SK-N-SH (cell line): ENCODE measurements at regions not wholly inside any gene's neighbourhood (a gene's known extent, or its start where the extent isn't known, plus 50 kb on each side); places are given as distances from the start of the nearest gene placed in this dataset.

Experiments used
- CTCF ChIA-PET: fragments of 300-600, 350-600 bp; formaldehyde crosslinking; extraction: SDS; loops from one replicate; lab custom pipeline; 2021; lab: Yijun Ruan, JAX
- POLR2A ChIA-PET: fragments of 350-600 bp; sonication (Branson Sonifier 250); formaldehyde crosslinking; extraction: SDS; loops from one replicate; lab custom pipeline; 2020; ENCODE audit warnings: antibody characterized with exemption, inconsistent platforms; lab: Yijun Ruan, JAX
- DNase-seq: peaks from one replicate; pipeline ENCODE4 v3.0.0; 2012
- H2AFZ ChIP-seq: fragments of 200-600 bp; sonication (generic); 2 replicates; pipeline ENCODE4 v1.8.1; 2016; ENCODE audit warnings: antibody characterized with exemption, mild to moderate bottlenecking, low read depth
- H3F3A ChIP-seq: fragments of 200-600 bp; sonication (generic); replicated peaks from 2 replicates; pipeline ENCODE3; 2016; ENCODE audit warnings: antibody characterized with exemption, mild to moderate bottlenecking; ENCODE audit not compliant: insufficient read depth
- H3K27ac ChIP-seq, 2 experiments: fragments of 200-500 bp in 1 of 2; fragments of 200-600 bp in 1 of 2; sonication (Bioruptor generic) in 1 of 2; sonication (generic), shearing (Covaris generic) in 1 of 2; 2 replicates each; pipeline versions ENCODE4 v1.5.1 to v1.6.1; 2014 to 2016; ENCODE audit warnings: low read depth in 2 of 2, inconsistent platforms in 1 of 2, low read length in 1 of 2, mild to moderate bottlenecking in 1 of 2, mixed read lengths in 1 of 2
- H3K27me3 ChIP-seq: fragments of 200-600 bp; sonication (generic), shearing (Covaris generic); 2 replicates; pipeline ENCODE4 v1.6.1; 2016; ENCODE audit warnings: mixed run types; ENCODE audit not compliant: insufficient read depth
- H3K36me3 ChIP-seq, 2 experiments: fragments of 200-500 bp in 1 of 2; fragments of 200-600 bp in 1 of 2; sonication (Bioruptor generic) in 1 of 2; sonication (generic) in 1 of 2; replicated peaks in 1 of 2; 2 replicates each; pipeline versions ENCODE3 to v1.5.1; 2014 to 2016; ENCODE audit warnings: low read length in 1 of 2, mild to moderate bottlenecking in 1 of 2; ENCODE audit not compliant: insufficient read depth in 2 of 2, control insufficient read depth in 1 of 2
- H3K4me1 ChIP-seq, 2 experiments: fragments of 200-500 bp in 1 of 2; fragments of 200-600 bp in 1 of 2; sonication (Bioruptor generic) in 1 of 2; sonication (generic), shearing (Covaris generic) in 1 of 2; 2 replicates each; pipeline versions ENCODE4 v1.5.1 to v1.6.1; 2014 to 2016; ENCODE audit warnings: low read depth in 1 of 2, low read length in 1 of 2, mixed run types in 1 of 2; ENCODE audit not compliant: insufficient read depth in 2 of 2, control insufficient read depth in 1 of 2
- H3K4me2 ChIP-seq: fragments of 200-600 bp; sonication (generic), shearing (Covaris generic); 2 replicates; pipeline ENCODE4 v1.6.1; 2017; ENCODE audit warnings: mixed run types
- H3K4me3 ChIP-seq, 2 experiments: fragments of 200-500 bp in 1 of 2; fragments of 200-600 bp in 1 of 2; sonication (Bioruptor generic) in 1 of 2; sonication (generic), shearing (Covaris generic) in 1 of 2; 2 replicates each; pipeline versions ENCODE4 v1.5.1 to v1.8.1; 2014 to 2016; ENCODE audit warnings: low read depth in 2 of 2, inconsistent platforms in 1 of 2, low read length in 1 of 2, mild to moderate bottlenecking in 1 of 2, mixed read lengths in 1 of 2, moderate library complexity in 1 of 2
- H3K79me2 ChIP-seq: fragments of 200-600 bp; sonication (generic); 2 replicates; pipeline ENCODE4 v1.8.1; 2017; ENCODE audit warnings: mild to moderate bottlenecking; ENCODE audit not compliant: insufficient read depth
- H3K9ac ChIP-seq: fragments of 200-600 bp; sonication (generic); 2 replicates; pipeline ENCODE4 v1.6.1; 2017; ENCODE audit warnings: mixed run types
- H3K9me2 ChIP-seq: fragments of 200-600 bp; sonication (generic); 2 replicates; pipeline ENCODE4 v1.6.1; 2017; ENCODE audit warnings: mixed run types
- H3K9me3 ChIP-seq: fragments of 200-600 bp; sonication (generic); 2 replicates; pipeline ENCODE4 v1.6.1; 2017; ENCODE audit warnings: mixed run types, mild to moderate bottlenecking, moderate library complexity
- H4K20me1 ChIP-seq: fragments of 200-600 bp; sonication (generic); 2 replicates; pipeline ENCODE4 v1.6.1; 2017; ENCODE audit warnings: mild to moderate bottlenecking, mixed run types; ENCODE audit not compliant: insufficient read depth
- ELF1 ChIP-seq: IDR thresholded peaks from 2 replicates; pipeline ENCODE4 v1.4.0; 2012
- EP300 ChIP-seq, 2 experiments: IDR thresholded peaks; 2 replicates each; pipeline versions ENCODE4 v1.4.0 to v1.6.1; 2012; ENCODE audit warnings: borderline replicate concordance in 1 of 2, low read depth in 1 of 2, low read length in 1 of 2
- EZH2phosphoT487 ChIP-seq: fragments of 200-600 bp; sonication (generic); IDR thresholded peaks from 2 replicates; pipeline ENCODE4 v1.6.1; 2017; ENCODE audit warnings: low read depth, mixed run types, mild to moderate bottlenecking, antibody characterized with exemption, moderate library complexity, borderline replicate concordance
- FOXJ3 ChIP-seq: sonication (generic); formaldehyde crosslinking; IDR thresholded peaks from 2 replicates; pipeline ENCODE4 v1.5.1; 2020; ENCODE audit warnings: mild to moderate bottlenecking, missing genetic modification reagents
- FOXM1 ChIP-seq: IDR thresholded peaks from 2 replicates; pipeline ENCODE4 v1.4.0; 2012; ENCODE audit warnings: low read depth, mild to moderate bottlenecking
- GABPA ChIP-seq: IDR thresholded peaks from 2 replicates; pipeline ENCODE4 v1.4.0; 2012; ENCODE audit warnings: low read depth, mild to moderate bottlenecking
- IRF3 ChIP-seq: fragments of 150-350 bp; IDR thresholded peaks from 2 replicates; pipeline ENCODE4 v1.6.1; 2016; ENCODE audit warnings: mild to moderate bottlenecking, low read depth, low read length
- MEF2A ChIP-seq: IDR thresholded peaks from 2 replicates; pipeline ENCODE4 v1.4.0; 2012; ENCODE audit warnings: low read depth, borderline replicate concordance
- MXI1 ChIP-seq: IDR thresholded peaks from 2 replicates; pipeline ENCODE4 v1.6.1; 2012; ENCODE audit warnings: mild to moderate bottlenecking, low read depth, low read length, improper control_type of control experiment
- POLR2AphosphoS5 ChIP-seq: IDR thresholded peaks from 2 replicates; pipeline ENCODE4 v1.6.1; 2012; ENCODE audit warnings: low read depth, low read length
- RAD21 ChIP-seq: IDR thresholded peaks from 2 replicates; pipeline ENCODE4 v1.6.1; 2012; ENCODE audit warnings: mild to moderate bottlenecking, low read length
- RFX5 ChIP-seq: IDR thresholded peaks from 2 replicates; pipeline ENCODE4 v1.6.1; 2012; ENCODE audit warnings: mild to moderate bottlenecking, improper control_type of control experiment, low read length
- RXRA ChIP-seq: IDR thresholded peaks from 2 replicates; pipeline ENCODE4 v1.4.0; 2012; ENCODE audit warnings: low read depth, mild to moderate bottlenecking, borderline replicate concordance
- TAF1 ChIP-seq: IDR thresholded peaks from 2 replicates; pipeline ENCODE4 v1.6.1; 2012; ENCODE audit warnings: low read depth, mild to moderate bottlenecking, low read length, moderate library complexity, borderline replicate concordance
- TEAD4 ChIP-seq: IDR thresholded peaks from 2 replicates; pipeline ENCODE4 v1.4.0; 2012; ENCODE audit warnings: mild to moderate bottlenecking, borderline replicate concordance; ENCODE audit not compliant: insufficient read depth
- USF1 ChIP-seq: IDR thresholded peaks from 2 replicates; pipeline ENCODE4 v1.4.0; 2012; ENCODE audit warnings: low read depth, borderline replicate concordance
- YY1 ChIP-seq: IDR thresholded peaks from 2 replicates; pipeline ENCODE4 v1.4.0; 2012; ENCODE audit warnings: low read depth, mild to moderate bottlenecking
- ZBTB33 ChIP-seq: IDR thresholded peaks from 2 replicates; pipeline ENCODE4 v1.4.0; 2012; ENCODE audit warnings: low read depth, borderline replicate concordance
- WGBS: methylation state at CpG from one replicate; pipeline ENCODE4 v1.1.6; 2017; ENCODE audit warnings: low lambda C conversion rate; 5-methylcytosine and 5-hydroxymethylcytosine counted together

- no peak overlapping the region for H2AFZ ChIP-seq
- H3F3A ChIP-seq, result no peaks in the 10 kb centered on the region
- TF ChIP-seq EZH2phosphoT487 (no peak), YY1 (no peak), POLR2AphosphoS5 (no peak), IRF3 (no peak), MEF2A (no peak), FOXM1 (no peak), MXI1 (no peak), TAF1 (no peak), USF1 (no peak), ELF1 (no peak), FOXJ3 (no peak), ZBTB33 (no peak), RAD21 (no peak), TEAD4 (no peak)
- POLR2A ChIA-PET, result no interaction called here
- no peak overlapping the region for H3K9ac ChIP-seq
- no peak overlapping the region for H3K4me2 ChIP-seq
- H3K4me1 ChIP-seq, result no peaks in the 10 kb centered on the region; a peak in 1 of 4 replicates
- H3K4me3 ChIP-seq, result no peak overlapping the region
- no peaks in the 10 kb centered on the region for H3K9me2 ChIP-seq
- CTCF ChIA-PET, result interaction anchor here (0.9 kb wide), 1 partner anchor 35 kb away, joined by 3 read pairs; no protein-coding TSS in a partner anchor
- H3K79me2 ChIP-seq, result no peaks in the 10 kb centered on the region
- no peaks in the 10 kb centered on the region for H4K20me1 ChIP-seq
- no peak for DNase-seq
- WGBS, result 92% methylated on average over 6 of the region's 6 CpGs
- H3K9me3 ChIP-seq, result no peaks in the 10 kb centered on the region
- no peak overlapping the region for H3K27ac ChIP-seq
- H3K36me3 ChIP-seq, result no peaks in the 10 kb centered on the region
- no peaks in the 10 kb centered on the region for H3K27me3 ChIP-seq
Observed at GRCh38 chr21:28418726-28419514, 573.8 kb downstream of the LTN1 start.

- CTCF ChIA-PET, result no interaction called here
- H3K27me3 ChIP-seq, result no peaks in the 10 kb centered on the region
- H3F3A ChIP-seq, result no peaks in the 10 kb centered on the region
- peak overlapping the region in 1 of 2 experiments; percentile 76; a peak in 2 of 4 replicates for H3K27ac ChIP-seq
- no peaks in the 10 kb centered on the region; a peak in 2 of 4 replicates for H3K4me1 ChIP-seq
- peak; percentile 47 for DNase-seq
- TF ChIP-seq EP300 (IDR thresholded peaks at IDR 0.05; ENCODE audit: borderline replicate concordance in 1 of 2, low read depth in 1 of 2, low read length in 1 of 2) (peak in 1 of 2 experiments; percentile 62; a peak in 2 of 4 replicates), ELF1 (no peak), GABPA (no peak), RFX5 (no peak), RXRA (no peak), MXI1 (no peak)
- H2AFZ ChIP-seq, result no peak overlapping the region
- no peaks in the 10 kb centered on the region for H4K20me1 ChIP-seq
- H3K9me2 ChIP-seq, result no peaks in the 10 kb centered on the region
- no peaks in the 10 kb centered on the region for H3K79me2 ChIP-seq
- H3K9me3 ChIP-seq, result no peaks in the 10 kb centered on the region
- 58% methylated on average over 2 of the region's 2 CpGs for WGBS
- no peak overlapping the region for H3K4me3 ChIP-seq
- H3K4me2 ChIP-seq, result no peak overlapping the region
- POLR2A ChIA-PET, result no interaction called here
- H3K9ac ChIP-seq, result no peak overlapping the region
- H3K36me3 ChIP-seq, result no peaks in the 10 kb centered on the region
Observed at GRCh38 chr21:28410256-28410655, 582.4 kb downstream of the LTN1 start.
